NCI-H748 treated with DMSO at 0.1 percent for 48 hours (cell line): ENCODE measurements at regions not wholly inside any gene's neighbourhood (a gene's known extent, or its start where the extent isn't known, plus 50 kb on each side); places are given as distances from the start of the nearest gene placed in this dataset.
A peak's percentile ranks its signal among the peaks of the same experiment; 100 is the strongest.
"Not testable (repeated sequence)": the region's sequence is repeated elsewhere in the genome, so short reads cannot be mapped to it uniquely, and the experiment has no call there.

ENCODE experiments used
- DNase-seq: peaks from one replicate; lab custom pipeline; 2025; lab: John Stamatoyannopoulos, UW

GRCh38 chr13:54267253-54267668 lies 1238.6 kb downstream of the OLFM4 start:
- not testable (repeated sequence) for DNase-seq

- DNase-seq: not testable (repeated sequence)
These were observed 1239.5 kb downstream of the OLFM4 start for GRCh38 chr13:54268013-54268695.

GRCh38 chr13:54287062-54287764 lies 1258.6 kb downstream of the OLFM4 start:
- no peak for DNase-seq

- DNase-seq: no peak
These were observed 1272.5 kb downstream of the OLFM4 start for GRCh38 chr13:54301085-54301484.

GRCh38 chr13:54305377-54305776 lies 1276.8 kb downstream of the OLFM4 start:
- no peak for DNase-seq

GRCh38 chr13:54312885-54313284 lies 1284.3 kb downstream of the OLFM4 start:
- no peak for DNase-seq

- no peak for DNase-seq
These were observed 1289.1 kb downstream of the OLFM4 start for GRCh38 chr13:54317722-54318121.

- DNase-seq: no peak
These were observed 1308.9 kb downstream of the OLFM4 start for GRCh38 chr13:54337540-54337939.

GRCh38 chr13:54347531-54347930 lies 1318.9 kb downstream of the OLFM4 start:
- no peak for DNase-seq

GRCh38 chr13:54356209-54356608 lies 1327.6 kb downstream of the OLFM4 start:
- DNase-seq: no peak

- DNase-seq: no peak
These were observed 1328.2 kb downstream of the OLFM4 start for GRCh38 chr13:54356849-54357248.

GRCh38 chr13:54357284-54357933 lies 1328.8 kb downstream of the OLFM4 start:
- no peak for DNase-seq

GRCh38 chr13:54361460-54361859 lies 1332.8 kb downstream of the OLFM4 start:
- DNase-seq: no peak

- no peak for DNase-seq
These were observed 1338.1 kb downstream of the OLFM4 start for GRCh38 chr13:54366728-54367127.

GRCh38 chr13:54367639-54368271 lies 1339.1 kb downstream of the OLFM4 start:
- DNase-seq: no peak

GRCh38 chr13:54368387-54368786 lies 1339.8 kb downstream of the OLFM4 start:
- no peak for DNase-seq

GRCh38 chr13:54373211-54373610 lies 1344.6 kb downstream of the OLFM4 start:
- peak; percentile 76 for DNase-seq

GRCh38 chr13:54379461-54379860 lies 1350.8 kb downstream of the OLFM4 start:
- no peak for DNase-seq

- no peak for DNase-seq
These were observed 1355.0 kb downstream of the OLFM4 start for GRCh38 chr13:54383604-54384003.

GRCh38 chr13:54387625-54388024 lies 1359.0 kb downstream of the OLFM4 start:
- DNase-seq: no peak

- DNase-seq: no peak
These were observed 1362.2 kb downstream of the OLFM4 start for GRCh38 chr13:54390841-54391240.

GRCh38 chr13:54394085-54394700 lies 1365.6 kb downstream of the OLFM4 start:
- DNase-seq: no peak
